Astrocyte of the cerebellum (primary cell): ENCODE measurements at regions not wholly inside any gene's neighbourhood (a gene's known extent, or its start where the extent isn't known, plus 50 kb on each side); places are given as distances from the start of the nearest gene placed in this dataset.
"Not testable (repeated sequence)": the region's sequence is repeated elsewhere in the genome, so short reads cannot be mapped to it uniquely, and the experiment has no call there.

ENCODE experiments used
- DNase-seq: peaks from one replicate; pipeline ENCODE4 v3.0.0-alpha.2; 2011; ENCODE audit warnings: low read depth
- H3K4me3 ChIP-seq: 2 replicates; pipeline ENCODE4 v1.5.1; 2011; ENCODE audit warnings: mild to moderate bottlenecking, low read depth, low read length, moderate library complexity
- in situ Hi-C: cut with HindIII; loops from 2 replicates; pipeline ENCODE4 v1.10.0; 2017; ENCODE audit warnings: low sequenced_read_pairs
- TF ChIP-seq, protein P1 (sequence below): IDR thresholded peaks from 2 replicates; pipeline ENCODE4 v1.5.1; 2012; ENCODE audit warnings: low read length, low read depth, moderate library complexity, mild to moderate bottlenecking; ENCODE audit errors: missing control alignments

DNA sequence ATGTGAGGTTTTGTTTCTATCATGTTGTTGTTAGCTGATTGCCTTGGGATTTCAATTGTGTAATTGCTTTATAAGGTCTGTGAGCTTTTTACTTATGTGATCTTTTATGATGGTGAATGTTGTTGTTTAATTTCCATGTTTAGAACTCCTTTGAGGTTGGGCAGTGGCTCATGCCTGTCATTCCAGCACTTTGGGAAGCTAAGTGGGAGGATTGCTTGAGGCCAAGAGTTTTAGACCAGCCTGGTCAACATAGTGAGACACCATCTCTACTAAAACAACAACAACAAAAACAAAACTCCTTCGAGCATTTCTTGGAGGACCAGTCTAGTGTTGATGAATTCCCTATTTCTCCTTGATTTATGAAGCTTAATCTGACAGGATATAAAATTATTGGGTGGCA is 102.1 kb upstream of the PMCH start:
- DNase-seq = no peak
- in situ Hi-C loops = no loop called here
- TF ChIP-seq, protein P1, sequence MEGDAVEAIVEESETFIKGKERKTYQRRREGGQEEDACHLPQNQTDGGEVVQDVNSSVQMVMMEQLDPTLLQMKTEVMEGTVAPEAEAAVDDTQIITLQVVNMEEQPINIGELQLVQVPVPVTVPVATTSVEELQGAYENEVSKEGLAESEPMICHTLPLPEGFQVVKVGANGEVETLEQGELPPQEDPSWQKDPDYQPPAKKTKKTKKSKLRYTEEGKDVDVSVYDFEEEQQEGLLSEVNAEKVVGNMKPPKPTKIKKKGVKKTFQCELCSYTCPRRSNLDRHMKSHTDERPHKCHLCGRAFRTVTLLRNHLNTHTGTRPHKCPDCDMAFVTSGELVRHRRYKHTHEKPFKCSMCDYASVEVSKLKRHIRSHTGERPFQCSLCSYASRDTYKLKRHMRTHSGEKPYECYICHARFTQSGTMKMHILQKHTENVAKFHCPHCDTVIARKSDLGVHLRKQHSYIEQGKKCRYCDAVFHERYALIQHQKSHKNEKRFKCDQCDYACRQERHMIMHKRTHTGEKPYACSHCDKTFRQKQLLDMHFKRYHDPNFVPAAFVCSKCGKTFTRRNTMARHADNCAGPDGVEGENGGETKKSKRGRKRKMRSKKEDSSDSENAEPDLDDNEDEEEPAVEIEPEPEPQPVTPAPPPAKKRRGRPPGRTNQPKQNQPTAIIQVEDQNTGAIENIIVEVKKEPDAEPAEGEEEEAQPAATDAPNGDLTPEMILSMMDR = no peak

DNA sequence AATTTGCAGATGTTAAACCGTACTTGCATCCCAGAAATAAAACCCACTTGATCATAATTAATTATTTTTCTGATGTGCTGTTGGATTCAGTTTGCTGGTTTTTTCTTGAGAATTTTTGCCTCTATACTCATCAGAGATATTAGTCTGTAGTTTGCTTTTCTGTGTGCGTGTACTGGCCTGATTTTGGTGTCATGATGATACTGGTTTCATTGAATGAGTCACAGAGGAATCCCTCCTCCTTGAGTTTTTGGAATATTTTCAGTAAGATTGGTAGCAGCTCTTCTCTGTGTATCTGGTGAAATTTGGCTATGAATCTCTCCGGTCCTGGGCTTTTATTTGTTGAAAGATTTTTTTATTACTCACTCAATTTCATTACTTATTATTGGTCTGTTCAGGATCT is 100.4 kb upstream of the PMCH start:
- in situ Hi-C loops = no loop called here
- no peak overlapping the region for H3K4me3 ChIP-seq
- TF ChIP-seq, protein P1 = no peak
- no peak for DNase-seq

More for the DNA sequence above, 102.1 kb upstream of the PMCH start:
- H3K4me3 ChIP-seq = no peak overlapping the region

DNA sequence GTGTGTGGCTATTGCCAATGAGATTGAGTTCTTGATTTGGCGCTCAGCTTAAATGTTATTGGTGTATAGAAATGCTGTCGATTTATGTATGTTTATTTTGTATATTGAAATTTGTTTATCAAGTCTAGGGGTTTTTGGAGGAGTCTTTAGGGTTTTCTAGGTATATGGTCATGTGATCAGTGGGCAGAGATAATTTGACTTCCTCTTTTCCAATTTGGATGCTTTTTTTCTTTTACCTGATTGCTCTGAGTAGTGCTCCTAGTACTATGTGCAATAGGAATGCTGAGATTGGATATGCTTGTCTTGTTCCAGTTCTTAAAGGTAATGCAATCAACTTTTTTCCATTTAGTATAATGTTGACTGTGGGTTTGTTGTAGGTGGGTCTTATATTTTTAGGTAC is 99.8 kb upstream of the PMCH start:
- TF ChIP-seq, protein P1 = no peak
- H3K4me3 ChIP-seq = no peak overlapping the region
- in situ Hi-C loops = no loop called here
- no peak for DNase-seq

DNA sequence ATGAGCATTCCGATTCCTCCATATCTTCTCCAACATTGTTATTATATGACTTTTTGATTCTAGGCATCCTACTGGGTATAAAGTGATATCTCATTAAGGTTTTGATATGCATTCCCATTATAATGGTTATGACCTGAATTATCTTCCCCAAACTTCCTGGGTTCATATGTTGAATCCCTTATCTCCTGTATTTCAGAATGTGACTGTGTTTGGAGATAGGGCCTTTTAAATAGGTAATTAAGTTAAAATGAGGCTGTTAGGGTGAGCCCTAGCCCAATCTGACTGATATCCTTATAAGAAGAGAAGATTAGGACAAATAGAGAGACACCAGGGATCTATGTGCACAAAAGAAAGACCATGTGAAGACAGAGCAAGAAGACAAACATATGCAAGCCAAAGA is 96.9 kb upstream of the PMCH start:
- in situ Hi-C loops = no loop called here
- TF ChIP-seq, protein P1 = no peak
- DNase-seq = no peak
- no peak overlapping the region for H3K4me3 ChIP-seq

DNA sequence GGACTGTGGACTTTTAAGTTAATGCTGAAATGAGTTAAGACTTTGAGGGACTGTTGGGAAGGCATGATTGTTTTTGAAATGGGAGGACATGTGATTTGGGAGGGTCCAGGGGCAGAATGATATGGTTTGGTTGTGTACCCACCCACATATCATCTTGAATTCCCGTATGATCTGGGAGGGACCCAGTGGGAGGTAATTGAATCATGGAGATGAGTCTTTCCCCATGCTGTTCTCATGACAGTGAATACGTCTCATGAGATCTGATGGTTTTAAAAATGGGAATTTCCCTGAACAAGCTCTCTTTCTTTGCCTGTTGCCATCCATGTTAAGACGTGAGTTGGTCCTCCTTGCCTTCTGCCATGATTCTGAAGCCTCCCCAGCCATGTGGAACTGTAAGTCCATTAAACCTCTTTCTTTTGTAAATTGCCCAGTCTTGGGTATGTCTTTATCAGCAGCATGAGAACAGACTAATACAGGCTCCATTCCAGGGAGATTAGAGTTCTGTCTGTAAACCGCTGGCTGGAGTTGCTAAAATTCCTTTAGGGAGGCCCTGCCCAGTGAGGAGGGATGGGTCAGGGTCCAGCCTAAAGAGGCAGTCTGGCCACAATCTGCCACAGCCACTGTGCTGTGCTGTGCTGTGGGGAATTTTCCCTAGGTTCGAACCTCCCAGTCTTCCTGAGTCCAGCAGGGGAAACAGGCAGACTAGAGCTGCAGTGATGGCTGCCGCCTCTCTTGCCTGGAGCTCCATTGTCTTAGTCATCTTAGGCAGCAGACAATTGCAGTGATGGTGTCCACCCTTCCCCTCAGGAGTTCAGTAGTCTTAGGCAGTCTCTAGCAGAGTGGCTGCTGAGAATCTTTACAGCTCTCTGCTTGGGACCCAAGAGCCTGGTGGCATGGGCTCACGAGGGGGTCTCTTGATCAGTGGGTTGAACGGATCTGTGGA is 94.1 kb upstream of the PMCH start:
- in situ Hi-C loops, DNase-seq, H3K4me3 ChIP-seq: not testable (repeated sequence)

DNA sequence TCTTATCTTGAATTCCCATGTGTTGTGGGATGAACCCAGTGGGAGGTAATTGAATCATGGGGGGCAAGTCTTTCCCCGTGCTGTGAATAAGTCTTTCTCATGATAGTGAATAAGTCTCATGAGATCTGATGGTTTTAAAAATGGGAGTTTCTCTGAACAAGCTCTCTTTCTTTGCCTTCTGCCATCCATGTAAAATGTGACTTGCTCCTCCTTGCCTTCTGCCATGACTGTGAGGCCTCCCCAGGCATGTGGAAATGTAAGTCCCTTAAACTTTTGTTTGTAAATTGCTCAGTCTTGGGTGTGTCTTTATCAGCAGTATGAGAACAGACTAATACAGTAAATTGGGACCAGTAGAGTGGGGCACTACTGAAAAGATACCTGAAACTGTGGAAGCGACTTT is 92.1 kb upstream of the PMCH start:
- in situ Hi-C loops, H3K4me3 ChIP-seq, DNase-seq: not testable (repeated sequence)

DNA sequence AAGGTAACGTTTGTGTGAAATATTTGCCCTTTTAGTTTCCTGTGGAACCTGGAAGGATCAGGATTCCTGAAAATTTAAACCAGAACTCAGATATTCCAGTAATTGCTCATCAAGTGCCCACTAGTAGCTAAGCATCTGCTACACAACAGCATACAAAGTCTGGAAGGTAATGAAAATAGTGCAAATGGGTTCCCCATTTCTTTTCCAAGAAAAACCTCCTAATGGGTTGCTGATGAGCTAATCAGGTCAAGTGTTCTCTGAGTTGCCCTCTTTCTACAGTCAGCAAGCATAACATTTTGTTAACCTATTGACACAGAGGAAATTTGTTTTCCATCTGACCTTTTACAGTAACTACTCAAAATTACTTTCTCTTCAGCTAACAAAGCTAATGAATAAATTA is 83.6 kb upstream of the PMCH start:
- TF ChIP-seq, protein P1 = no peak
- DNase-seq = no peak
- in situ Hi-C loops = loop anchor here (5.0 kb wide), 1 partner anchor 54 kb away; no protein-coding TSS in a partner anchor
- no peak overlapping the region for H3K4me3 ChIP-seq

DNA sequence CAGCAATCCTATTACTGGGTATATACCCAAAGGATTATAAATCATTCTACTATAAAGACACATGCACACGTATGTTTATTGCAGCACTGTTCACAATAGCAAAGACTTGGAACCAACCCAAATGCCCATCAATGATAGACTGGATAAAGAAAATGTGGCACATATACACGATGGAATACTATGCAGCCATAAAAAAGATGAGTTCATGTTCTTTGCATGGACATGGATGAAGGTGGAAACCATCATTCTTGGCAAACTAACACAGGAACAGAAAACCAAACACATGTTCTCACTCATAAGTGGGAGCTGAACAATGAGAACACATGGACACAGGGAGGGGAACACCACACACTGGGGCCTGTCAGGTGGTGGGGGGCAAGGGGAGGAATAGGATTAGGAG is 58.1 kb upstream of the PMCH start:
- H3K4me3 ChIP-seq, DNase-seq, in situ Hi-C loops: not testable (repeated sequence)

DNA sequence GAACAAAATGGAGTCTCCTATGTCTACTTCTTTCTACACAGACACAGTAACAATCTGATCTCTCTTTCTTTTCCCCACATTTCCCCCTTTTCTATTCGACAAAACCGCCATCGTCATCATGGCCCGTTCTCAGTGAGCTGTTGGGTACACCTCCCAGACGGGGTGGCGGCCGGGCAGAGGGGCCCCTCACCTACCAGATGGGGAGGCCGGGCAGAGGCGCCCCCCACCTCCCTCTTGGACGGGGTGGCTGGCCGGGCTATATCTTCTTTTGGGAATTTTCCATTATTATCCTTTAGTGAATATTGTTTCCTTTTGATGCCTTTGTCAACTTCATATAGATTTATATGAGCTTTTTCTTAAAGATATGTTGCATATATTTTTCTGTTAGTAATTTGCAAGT is 53.4 kb upstream of the PMCH start:
- in situ Hi-C loops, H3K4me3 ChIP-seq, DNase-seq: not testable (repeated sequence)
